SK-N-SH treated with all-trans-retinoic acid at 6 μM for 48 hours (cell line): ENCODE measurements at regions not wholly inside any gene's neighbourhood (a gene's known extent, or its start where the extent isn't known, plus 50 kb on each side); places are given as distances from the start of the nearest gene placed in this dataset.

Experiments used
- ATAC-seq: fragments of 200-7000 bp; cut with Tn5 transposase; 3 replicates; pipeline ENCODE4 v1.9.1; 2020; ENCODE audit warnings: mild to moderate bottlenecking, moderate library complexity
- ARNTL ChIP-seq: fragments of 450-650 bp; formaldehyde crosslinking; IDR thresholded peaks from 2 replicates; pipeline ENCODE4 v1.5.0; 2020; ENCODE audit warnings: low read depth, mild to moderate bottlenecking, moderate library complexity, borderline replicate concordance
- BACH2 ChIP-seq: fragments of 250-450 bp; sonication (Bioruptor Pico); IDR thresholded peaks from 2 replicates; pipeline ENCODE4 v1.9.0; 2021; ENCODE audit warnings: mild to moderate bottlenecking, borderline replicate concordance
- CREB5 ChIP-seq: fragments of 250-450 bp; sonication (Bioruptor Pico); IDR thresholded peaks from 2 replicates; pipeline ENCODE4 v1.5.1; 2020; ENCODE audit warnings: low read depth, mild to moderate bottlenecking, moderate library complexity
- CSDC2 ChIP-seq: fragments of 250-450 bp; sonication (Bioruptor Pico); IDR thresholded peaks from 2 replicates; pipeline ENCODE4 v1.5.0; 2020; ENCODE audit warnings: mild to moderate bottlenecking, moderate library complexity
- CSRNP3 ChIP-seq: fragments of 250-450 bp; sonication (Bioruptor Pico); IDR thresholded peaks from 2 replicates; pipeline ENCODE4 v1.5.1; 2021; ENCODE audit warnings: mild to moderate bottlenecking, moderate library complexity
- ESRRG ChIP-seq: fragments of 250-450 bp; sonication (Bioruptor Pico); IDR thresholded peaks from 2 replicates; pipeline ENCODE4 v1.6.1; 2021; ENCODE audit warnings: mild to moderate bottlenecking
- GLIS3 ChIP-seq: fragments of 250-450 bp; sonication (Bioruptor Pico); IDR thresholded peaks from 2 replicates; pipeline ENCODE4 v1.5.0; 2020; ENCODE audit warnings: mild to moderate bottlenecking, moderate library complexity
- ISL1 ChIP-seq: fragments of 250-450 bp; sonication (Bioruptor Pico); IDR thresholded peaks from 2 replicates; pipeline ENCODE4 v2.1.2; 2022; ENCODE audit warnings: mild to moderate bottlenecking, moderate library complexity
- PPARA ChIP-seq: fragments of 250-450 bp; sonication (Bioruptor Pico); IDR thresholded peaks from 2 replicates; pipeline ENCODE4 v1.5.0; 2020; ENCODE audit warnings: mild to moderate bottlenecking, borderline replicate concordance
- RARB ChIP-seq: fragments of 250-450 bp; sonication (Bioruptor Pico); IDR thresholded peaks from 2 replicates; pipeline ENCODE4 v1.8.0; 2021; ENCODE audit warnings: mild to moderate bottlenecking, moderate library complexity
- SNAI2 ChIP-seq: fragments of 250-450 bp; sonication (Bioruptor Pico); IDR thresholded peaks from 2 replicates; pipeline ENCODE4 v1.5.0; 2020; ENCODE audit warnings: mild to moderate bottlenecking, moderate library complexity
- TCF4 ChIP-seq: fragments of 250-450 bp; sonication (Bioruptor Pico); IDR thresholded peaks from 2 replicates; pipeline ENCODE4 v1.8.0; 2021; ENCODE audit warnings: mild to moderate bottlenecking, moderate library complexity, borderline replicate concordance
- TOX ChIP-seq: fragments of 250-450 bp; sonication (Bioruptor Pico); IDR thresholded peaks from 2 replicates; pipeline ENCODE4 v1.8.0; 2021; ENCODE audit warnings: mild to moderate bottlenecking, moderate library complexity, borderline replicate concordance
- TSHZ2 ChIP-seq: fragments of 250-450 bp; sonication (Bioruptor Pico); IDR thresholded peaks from 2 replicates; pipeline ENCODE4 v1.5.0; 2020; ENCODE audit warnings: mild to moderate bottlenecking, moderate library complexity
- ZC3H10 ChIP-seq: fragments of 250-450 bp; sonication (Bioruptor Pico); IDR thresholded peaks from 2 replicates; pipeline ENCODE4 v1.5.1; 2021; ENCODE audit warnings: mild to moderate bottlenecking, moderate library complexity
- ZFP3 ChIP-seq: fragments of 250-450 bp; sonication (Bioruptor Pico); IDR thresholded peaks from 2 replicates; pipeline ENCODE4 v1.5.0; 2020; ENCODE audit warnings: mild to moderate bottlenecking, moderate library complexity
- ZFP30 ChIP-seq: fragments of 450-650 bp; formaldehyde crosslinking; IDR thresholded peaks from 2 replicates; pipeline ENCODE4 v1.5.0; 2022; ENCODE audit warnings: mild to moderate bottlenecking, moderate library complexity
- ZNF565 ChIP-seq: fragments of 450-650 bp; formaldehyde crosslinking; conservative IDR thresholded peaks from 2 replicates; pipeline ENCODE4 v1.5.0; 2020; ENCODE audit warnings: low read depth, mild to moderate bottlenecking, moderate library complexity
- ZNF70 ChIP-seq: fragments of 450-650 bp; formaldehyde crosslinking; IDR thresholded peaks from 2 replicates; pipeline ENCODE4 v1.5.0; 2020; ENCODE audit warnings: mild to moderate bottlenecking, moderate library complexity
- ZNF8 ChIP-seq: fragments of 450-650 bp; formaldehyde crosslinking; IDR thresholded peaks from 2 replicates; pipeline ENCODE4 v1.5.0; 2020; ENCODE audit warnings: mild to moderate bottlenecking, moderate library complexity
- TF ChIP-seq, protein P1 (sequence below): fragments of 250-450 bp; sonication (Bioruptor Pico); IDR thresholded peaks from 2 replicates; pipeline ENCODE4 v1.8.0; 2020; ENCODE audit warnings: mild to moderate bottlenecking, moderate library complexity, borderline replicate concordance
- TF ChIP-seq, protein P2 (sequence below): fragments of 250-450 bp; sonication (Bioruptor Pico); IDR thresholded peaks from 2 replicates; pipeline ENCODE4 v1.8.0; 2021; ENCODE audit warnings: low read depth, mild to moderate bottlenecking, moderate library complexity, borderline replicate concordance

DNA sequence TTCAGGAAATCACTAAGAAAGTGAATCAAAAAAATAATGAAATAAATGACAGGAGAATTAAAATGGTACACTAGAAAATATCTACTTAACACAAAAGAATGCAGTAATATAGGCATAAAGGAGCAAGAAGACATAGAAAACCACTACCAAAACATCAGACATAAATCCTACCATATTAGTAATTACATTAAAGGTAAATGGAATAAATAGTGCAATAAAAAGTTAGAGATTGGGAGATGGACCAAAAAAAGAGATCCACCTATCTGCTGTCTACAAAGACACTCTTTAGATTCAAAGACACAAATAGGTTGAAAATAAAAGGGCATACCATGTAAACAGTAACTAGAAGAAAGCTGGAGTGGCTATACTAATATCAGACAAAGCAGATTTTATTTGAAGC lies 167.0 kb upstream of the SAMSN1 start:
- no peak for TF ChIP-seq CSDC2
- TF ChIP-seq ZFP30, result no peak
- no peak for TF ChIP-seq ZNF70
- no peak for TF ChIP-seq ZFP3 (CRISPR knock-in tag)
- TF ChIP-seq BACH2 (CRISPR knock-in tag), result no peak
- TF ChIP-seq ARNTL, result no peak
- no peak for TF ChIP-seq RARB (CRISPR knock-in tag)
- no peak for TF ChIP-seq CREB5 (CRISPR knock-in tag)
- TF ChIP-seq ISL1, result no peak
- no peak for TF ChIP-seq ZC3H10 (CRISPR knock-in tag)
- TF ChIP-seq GLIS3 (CRISPR knock-in tag), result no peak
- TF ChIP-seq PPARA, result no peak
- TF ChIP-seq, protein P1, sequence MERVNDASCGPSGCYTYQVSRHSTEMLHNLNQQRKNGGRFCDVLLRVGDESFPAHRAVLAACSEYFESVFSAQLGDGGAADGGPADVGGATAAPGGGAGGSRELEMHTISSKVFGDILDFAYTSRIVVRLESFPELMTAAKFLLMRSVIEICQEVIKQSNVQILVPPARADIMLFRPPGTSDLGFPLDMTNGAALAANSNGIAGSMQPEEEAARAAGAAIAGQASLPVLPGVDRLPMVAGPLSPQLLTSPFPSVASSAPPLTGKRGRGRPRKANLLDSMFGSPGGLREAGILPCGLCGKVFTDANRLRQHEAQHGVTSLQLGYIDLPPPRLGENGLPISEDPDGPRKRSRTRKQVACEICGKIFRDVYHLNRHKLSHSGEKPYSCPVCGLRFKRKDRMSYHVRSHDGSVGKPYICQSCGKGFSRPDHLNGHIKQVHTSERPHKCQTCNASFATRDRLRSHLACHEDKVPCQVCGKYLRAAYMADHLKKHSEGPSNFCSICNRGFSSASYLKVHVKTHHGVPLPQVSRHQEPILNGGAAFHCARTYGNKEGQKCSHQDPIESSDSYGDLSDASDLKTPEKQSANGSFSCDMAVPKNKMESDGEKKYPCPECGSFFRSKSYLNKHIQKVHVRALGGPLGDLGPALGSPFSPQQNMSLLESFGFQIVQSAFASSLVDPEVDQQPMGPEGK (CRISPR knock-in tag), result no peak
- no peak for TF ChIP-seq ZNF8 (CRISPR knock-in tag)
- TF ChIP-seq TOX, result no peak
- TF ChIP-seq TSHZ2 (CRISPR knock-in tag), result no peak
- no peak for TF ChIP-seq SNAI2
- no peak for TF ChIP-seq CSRNP3
- ATAC-seq, result no peak

GRCh38 chr21:14712121-14712715 lies 166.1 kb upstream of the SAMSN1 start:
- TF ChIP-seq ZNF70 (no peak), ZC3H10 (CRISPR knock-in tag) (no peak), BACH2 (CRISPR knock-in tag) (no peak), ARNTL (no peak), TCF4 (CRISPR knock-in tag) (no peak), ZFP30 (no peak), ZNF8 (CRISPR knock-in tag) (no peak), CREB5 (CRISPR knock-in tag) (no peak), ZNF565 (no peak), SNAI2 (no peak), TOX (no peak), ESRRG (no peak), CSDC2 (no peak), GLIS3 (CRISPR knock-in tag) (no peak), ISL1 (no peak), RARB (CRISPR knock-in tag) (no peak)
- TF ChIP-seq, protein P2, sequence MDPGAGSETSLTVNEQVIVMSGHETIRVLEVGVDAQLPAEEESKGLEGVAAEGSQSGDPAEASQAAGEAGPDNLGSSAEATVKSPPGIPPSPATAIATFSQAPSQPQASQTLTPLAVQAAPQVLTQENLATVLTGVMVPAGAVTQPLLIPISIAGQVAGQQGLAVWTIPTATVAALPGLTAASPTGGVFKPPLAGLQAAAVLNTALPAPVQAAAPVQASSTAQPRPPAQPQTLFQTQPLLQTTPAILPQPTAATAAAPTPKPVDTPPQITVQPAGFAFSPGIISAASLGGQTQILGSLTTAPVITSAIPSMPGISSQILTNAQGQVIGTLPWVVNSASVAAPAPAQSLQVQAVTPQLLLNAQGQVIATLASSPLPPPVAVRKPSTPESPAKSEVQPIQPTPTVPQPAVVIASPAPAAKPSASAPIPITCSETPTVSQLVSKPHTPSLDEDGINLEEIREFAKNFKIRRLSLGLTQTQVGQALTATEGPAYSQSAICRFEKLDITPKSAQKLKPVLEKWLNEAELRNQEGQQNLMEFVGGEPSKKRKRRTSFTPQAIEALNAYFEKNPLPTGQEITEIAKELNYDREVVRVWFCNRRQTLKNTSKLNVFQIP (CRISPR knock-in tag), result no peak
- ATAC-seq, result no peak
